Right lobe of liver (tissue), 6 donors: ENCODE measurements at regions not wholly inside any gene's neighbourhood (a gene's known extent, or its start where the extent isn't known, plus 50 kb on each side); places are given as distances from the start of the nearest gene placed in this dataset.

Source experiments
- ATAC-seq, 4 donors: fragments of 200-7000 bp; cut with Tn5 transposase; one replicate each; pipeline ENCODE4 v1.9.1; 2020; ENCODE audit warnings: mild to moderate bottlenecking in 4 of 4, moderate library complexity in 4 of 4
- DNase-seq, 3 donors: peaks; one replicate each; pipeline ENCODE4 v3.0.0-alpha.2; 2020
- H3K27ac ChIP-seq, 3 donors: fragments of 200-600 bp; one replicate each; pipeline ENCODE4 v1.8.0; 2022
- H3K27me3 ChIP-seq, 2 donors: fragments of 200-600 bp; one replicate each; pipeline ENCODE4 v1.8.0; 2022
- H3K36me3 ChIP-seq, 4 donors: fragments of 200-600 bp; sonication (generic) in 1 of 4; one replicate each; pipeline versions ENCODE4 v1.5.1 to v1.8.0; 2017 to 2022; ENCODE audit warnings: control low read depth in 1 of 4
- H3K4me1 ChIP-seq, 4 donors: fragments of 200-600 bp; sonication (generic) in 1 of 4; one replicate each; pipeline versions ENCODE4 v1.5.1 to v1.8.0; 2017 to 2022; ENCODE audit warnings: control low read depth in 1 of 4
- H3K4me3 ChIP-seq, 3 donors: fragments of 200-600 bp; one replicate each; pipeline ENCODE4 v1.8.0; 2022
- H3K9me3 ChIP-seq, 4 donors: fragments of 200-600 bp; sonication (generic) in 1 of 4; one replicate each; pipeline versions ENCODE4 v1.5.1 to v1.8.0; 2017 to 2022; ENCODE audit warnings: control low read depth in 1 of 4
- CTCF ChIP-seq, 4 donors: fragments of 200-600 bp in 3 of 4; fragments of 450-650 bp in 1 of 4; IDR thresholded peaks; one replicate each; pipeline versions ENCODE4 v1.5.1 to v1.8.0; 2016 to 2022; ENCODE audit warnings: antibody characterized with exemption in 4 of 4, mild to moderate bottlenecking in 2 of 4
- POLR2A ChIP-seq: fragments of 450-650 bp; IDR thresholded peaks from one replicate; pipeline ENCODE4 v1.6.1; 2017; ENCODE audit warnings: antibody characterized with exemption, mild to moderate bottlenecking
- WGBS: methylation state at CpG from one replicate; pipeline ENCODE4 v1.1.6; 2018; ENCODE audit warnings: low coverage, low lambda C conversion rate; ENCODE audit not compliant: insufficient coverage; ENCODE audit errors: missing lambda C conversion rate; 5-methylcytosine and 5-hydroxymethylcytosine counted together
- intact Hi-C, 2 donors: fragments of 100-400 bp; cut with DNase I; formaldehyde crosslinking; loops; one replicate each; pipeline versions ENCODE4 v1.11.2 to v1.14.1; 2022
- donor health status: DM: no; HTN: yes; CAD: no.
- donor health status: DM: no; HTN: no; CAD: no.
- donor health status: DM: no; HTN: no; CAD: no.
- donor health status: DM: no; HTN: yes; CAD: no.
- donor health status: DM: no; HTN: yes; CAD: no.

- intact Hi-C loops: loop anchor here in 1 of 2 donors (10.0 kb wide), 1 partner anchor 57 kb away; no protein-coding TSS in a partner anchor
- Histone ChIP-seq H3K36me3 (no peaks in the 10 kb centered on the region), H3K4me3 (no peak overlapping the region), H3K27me3 (no peaks in the 10 kb centered on the region), H3K4me1 (no peaks in the 10 kb centered on the region), H3K27ac (no peak overlapping the region), H3K9me3 (no peaks in the 10 kb centered on the region)
- no peak for DNase-seq
- WGBS: 38% methylated on average over 2 of the region's 2 CpGs
- TF ChIP-seq CTCF (IDR thresholded peaks at IDR 0.05): no peak
- no peak for TF ChIP-seq POLR2A
- no peak for ATAC-seq
Observed at GRCh38 chr18:43181711-43182110, 66.2 kb upstream of the RIT2 start.

GRCh38 chr18:43180814-43181213 is 65.3 kb upstream of the RIT2 start:
- no peak for TF ChIP-seq POLR2A
- no peak for TF ChIP-seq CTCF (IDR thresholded peaks at IDR 0.05)
- no peak for ATAC-seq
- intact Hi-C loops: loop anchor here in 1 of 2 donors (10.0 kb wide), 1 partner anchor 56 kb away; no protein-coding TSS in a partner anchor
- no peaks in the 10 kb centered on the region for H3K27me3 ChIP-seq
- H3K27ac ChIP-seq: no peak overlapping the region
- no peaks in the 10 kb centered on the region for H3K4me1 ChIP-seq
- WGBS: 61% methylated on average over 2 of the region's 2 CpGs
- H3K4me3 ChIP-seq: no peak overlapping the region
- H3K9me3 ChIP-seq: no peaks in the 10 kb centered on the region
- DNase-seq: no peak
- no peaks in the 10 kb centered on the region for H3K36me3 ChIP-seq

- TF ChIP-seq CTCF (IDR thresholded peaks at IDR 0.05): no peak
- TF ChIP-seq POLR2A: no peak
- no peak overlapping the region for H3K27ac ChIP-seq
- no peak overlapping the region for H3K4me3 ChIP-seq
- DNase-seq: no peak
- H3K27me3 ChIP-seq: no peaks in the 10 kb centered on the region
- H3K4me1 ChIP-seq: no peaks in the 10 kb centered on the region
- 92% methylated on average over 2 of the region's 2 CpGs for WGBS
- no peaks in the 10 kb centered on the region for H3K36me3 ChIP-seq
- intact Hi-C loops: loop anchor here in 1 of 2 donors (10.0 kb wide), 1 partner anchor 70 kb away; no protein-coding TSS in a partner anchor
- no peak for ATAC-seq
- H3K9me3 ChIP-seq: no peaks in the 10 kb centered on the region
Observed at GRCh38 chr18:43175257-43175656, 59.8 kb upstream of the RIT2 start.

GRCh38 chr18:43170586-43170985 is 55.1 kb upstream of the RIT2 start:
- Histone ChIP-seq H3K27me3 (no peaks in the 10 kb centered on the region), H3K4me3 (no peak overlapping the region), H3K9me3 (no peaks in the 10 kb centered on the region), H3K36me3 (no peaks in the 10 kb centered on the region), H3K27ac (no peak overlapping the region), H3K4me1 (no peaks in the 10 kb centered on the region)
- ATAC-seq (no peak), DNase-seq (no peak)
- 40% methylated on average over 4 of the region's 4 CpGs for WGBS
- intact Hi-C loops: loop anchor here in 1 of 2 donors (10.0 kb wide), 1 partner anchor 66 kb away; no protein-coding TSS in a partner anchor
- TF ChIP-seq CTCF (IDR thresholded peaks at IDR 0.05): no peak
- TF ChIP-seq POLR2A: no peak
